GM18870 (cell line): ENCODE measurements at regions not wholly inside any gene's neighbourhood (a gene's known extent, or its start where the extent isn't known, plus 50 kb on each side); places are given as distances from the start of the nearest gene placed in this dataset.

Experiments used
- ATAC-seq: cut with Tn5 transposase; IDR thresholded peaks from one replicate; pipeline ENCODE4 v1.9.1; 2021; ENCODE audit warnings: moderate library complexity; ENCODE audit not compliant: unreplicated experiment

GRCh38 chrX:10047133-10047532 is 80.0 kb downstream of the CLDN34 start:
- ATAC-seq = no peak

GRCh38 chrX:10047631-10048030 is 80.5 kb downstream of the CLDN34 start:
- no peak for ATAC-seq

GRCh38 chrX:10048076-10048475 is 80.9 kb downstream of the CLDN34 start:
- ATAC-seq = no peak

GRCh38 chrX:10048707-10049106 is 81.5 kb downstream of the CLDN34 start:
- no peak for ATAC-seq

GRCh38 chrX:10049236-10049635 is 82.1 kb downstream of the CLDN34 start:
- no peak for ATAC-seq

- ATAC-seq = no peak
Measured at GRCh38 chrX:10050481-10050880, 83.3 kb downstream of the CLDN34 start.

- no peak for ATAC-seq
Measured at GRCh38 chrX:10051866-10052480, 84.8 kb downstream of the CLDN34 start.

- ATAC-seq = no peak
Measured at GRCh38 chrX:10052906-10053625, 85.9 kb downstream of the CLDN34 start.

GRCh38 chrX:10054396-10054795 is 87.2 kb downstream of the CLDN34 start:
- ATAC-seq = no peak

GRCh38 chrX:10055430-10055829 is 88.3 kb downstream of the CLDN34 start:
- ATAC-seq = no peak

- ATAC-seq = no peak
Measured at GRCh38 chrX:10062352-10062751, 94.4 kb upstream of the CLCN4 start.

- no peak for ATAC-seq
Measured at GRCh38 chrX:10062980-10063379, 93.8 kb upstream of the CLCN4 start.

- ATAC-seq = no peak
Measured at GRCh38 chrX:10064736-10065135, 92.0 kb upstream of the CLCN4 start.

GRCh38 chrX:10070714-10071436 is 85.9 kb upstream of the CLCN4 start:
- ATAC-seq = no peak

GRCh38 chrX:10071451-10072144 is 85.2 kb upstream of the CLCN4 start:
- ATAC-seq = no peak

- no peak for ATAC-seq
Measured at GRCh38 chrX:10072786-10073568, 83.8 kb upstream of the CLCN4 start.

- no peak for ATAC-seq
Measured at GRCh38 chrX:10073671-10074070, 83.1 kb upstream of the CLCN4 start.

GRCh38 chrX:10074241-10074941 is 82.4 kb upstream of the CLCN4 start:
- no peak for ATAC-seq

- no peak for ATAC-seq
Measured at GRCh38 chrX:10076765-10077164, 80.0 kb upstream of the CLCN4 start.
